H9 (cell line): ENCODE measurements at regions not wholly inside any gene's neighbourhood (a gene's known extent, or its start where the extent isn't known, plus 50 kb on each side); places are given as distances from the start of the nearest gene placed in this dataset.

ENCODE experiments used
- DNase-seq: peaks from one replicate; pipeline ENCODE4 v3.0.0-alpha.2; 2017
- H2AFZ ChIP-seq: one replicate; pipeline ENCODE4 v1.6.1; 2013; ENCODE audit warnings: mild to moderate bottlenecking, low read length, control low read depth, moderate library complexity
- H2AK5ac ChIP-seq: 2 replicates; pipeline ENCODE4 v1.6.1; 2013; ENCODE audit warnings: low read length, control low read depth, mixed read lengths; ENCODE audit not compliant: insufficient read length
- H2BK120ac ChIP-seq: one replicate; pipeline ENCODE4 v1.6.1; 2013; ENCODE audit warnings: low read depth, mild to moderate bottlenecking, low read length, control low read depth, inconsistent platforms; ENCODE audit not compliant: poor library complexity, severe bottlenecking
- H2BK12ac ChIP-seq: 2 replicates; pipeline ENCODE4 v1.6.1; 2013; ENCODE audit warnings: low read length, control low read depth, mixed read lengths, low read depth; ENCODE audit not compliant: insufficient read length
- H2BK15ac ChIP-seq: 2 replicates; pipeline ENCODE4 v1.6.1; 2013; ENCODE audit warnings: low read depth, low read length, control low read depth
- H2BK20ac ChIP-seq: one replicate; pipeline ENCODE4 v1.6.1; 2013; ENCODE audit warnings: low read depth, mild to moderate bottlenecking, low read length, control low read depth, inconsistent platforms; ENCODE audit not compliant: poor library complexity, severe bottlenecking
- H2BK5ac ChIP-seq: 2 replicates; pipeline ENCODE4 v1.6.1; 2013; ENCODE audit warnings: low read length, control low read depth, mixed read lengths; ENCODE audit not compliant: insufficient read length
- H3K14ac ChIP-seq: 2 replicates; pipeline ENCODE4 v1.6.1; 2013; ENCODE audit warnings: low read length, control low read depth; ENCODE audit not compliant: insufficient read depth
- H3K18ac ChIP-seq: 2 replicates; pipeline ENCODE4 v1.6.1; 2013; ENCODE audit warnings: low read depth, mild to moderate bottlenecking, mixed read lengths, low read length, control low read depth; ENCODE audit not compliant: insufficient read length
- H3K23ac ChIP-seq: 2 replicates; pipeline ENCODE4 v1.6.1; 2013; ENCODE audit warnings: low read length, control low read depth, mixed read lengths, low read depth; ENCODE audit not compliant: insufficient read length
- H3K23me2 ChIP-seq: 2 replicates; pipeline ENCODE4 v1.6.1; 2013; ENCODE audit warnings: low read depth, mild to moderate bottlenecking, mixed read lengths, low read length, control low read depth; ENCODE audit not compliant: insufficient read length, poor library complexity, severe bottlenecking
- H3K27ac ChIP-seq: 2 replicates; pipeline ENCODE4 v1.5.1; 2013; ENCODE audit warnings: low read length, control low read depth, mixed read lengths, low read depth; ENCODE audit not compliant: insufficient read length
- H3K27me3 ChIP-seq: 2 replicates; pipeline ENCODE4 v1.6.1; 2013; ENCODE audit warnings: low read length, control low read depth, inconsistent platforms; ENCODE audit not compliant: insufficient read depth
- H3K4ac ChIP-seq: 2 replicates; pipeline ENCODE4 v1.6.1; 2013; ENCODE audit warnings: low read depth, mild to moderate bottlenecking, control low read depth, inconsistent platforms, low read length, moderate library complexity
- H3K4me1 ChIP-seq: 2 replicates; pipeline ENCODE4 v1.6.1; 2013; ENCODE audit warnings: low read length, control low read depth, inconsistent platforms; ENCODE audit not compliant: insufficient read depth
- H3K4me2 ChIP-seq: 2 replicates; pipeline ENCODE4 v1.6.1; 2013; ENCODE audit warnings: low read length, control low read depth, mixed read lengths; ENCODE audit not compliant: insufficient read length, insufficient read depth
- H3K56ac ChIP-seq: 2 replicates; pipeline ENCODE4 v1.6.1; 2013; ENCODE audit warnings: low read depth, mild to moderate bottlenecking, mixed read lengths, low read length, control low read depth; ENCODE audit not compliant: insufficient read length
- H3K79me1 ChIP-seq: 2 replicates; pipeline ENCODE4 v1.6.1; 2013; ENCODE audit warnings: low read depth, mild to moderate bottlenecking, moderate library complexity, low read length, control low read depth, inconsistent platforms; ENCODE audit not compliant: insufficient read depth, poor library complexity, severe bottlenecking
- H3K79me2 ChIP-seq: 2 replicates; pipeline ENCODE4 v1.6.1; 2013; ENCODE audit warnings: low read length, control low read depth, inconsistent platforms; ENCODE audit not compliant: insufficient read depth
- H3K9ac ChIP-seq: 2 replicates; pipeline ENCODE4 v1.6.1; 2013; ENCODE audit warnings: low read length, control low read depth, mixed read lengths; ENCODE audit not compliant: insufficient read length; ENCODE audit errors: extremely low read depth
- H3K9me3 ChIP-seq: one replicate; pipeline ENCODE4 v1.6.1; 2013; ENCODE audit warnings: low read depth, low read length, inconsistent platforms; ENCODE audit not compliant: control insufficient read depth
- H3T11ph ChIP-seq: one replicate; pipeline ENCODE4 v1.6.1; 2013; ENCODE audit warnings: mild to moderate bottlenecking, low read length, control low read depth, inconsistent platforms
- H4K20me1 ChIP-seq: one replicate; pipeline ENCODE4 v1.6.1; 2013; ENCODE audit not compliant: control insufficient read depth, insufficient read length, insufficient read depth
- H4K5ac ChIP-seq: 2 replicates; pipeline ENCODE4 v1.6.1; 2013; ENCODE audit warnings: low read depth, mild to moderate bottlenecking, mixed read lengths, low read length, control low read depth; ENCODE audit not compliant: insufficient read length
- H4K8ac ChIP-seq: replicated peaks from 2 replicates; pipeline ENCODE4 v1.6.1; 2013; ENCODE audit warnings: low read length, control low read depth, mixed read lengths, low read depth; ENCODE audit not compliant: insufficient read length
- H4K91ac ChIP-seq: 2 replicates; pipeline ENCODE4 v1.6.1; 2013; ENCODE audit warnings: low read depth, mild to moderate bottlenecking, moderate library complexity, mixed read lengths, low read length, control low read depth; ENCODE audit not compliant: insufficient read length
- H3K27ac Mint-ChIP-seq, 3 experiments: 2 replicates in 2 of 3; 3 replicates in 1 of 3; pipeline ENCODE4 v1.8.0; 2020 to 2021; ENCODE audit warnings: mixed read lengths in 3 of 3, mild to moderate bottlenecking in 1 of 3, moderate library complexity in 1 of 3
- H3K27me3 Mint-ChIP-seq: 2 replicates; pipeline ENCODE4 v1.8.0; 2021; ENCODE audit warnings: low read depth, mild to moderate bottlenecking, moderate library complexity, mixed read lengths
- H3K36me3 Mint-ChIP-seq, 3 experiments: 2 replicates in 2 of 3; 3 replicates in 1 of 3; pipeline ENCODE4 v1.8.0; 2020 to 2021; ENCODE audit warnings: low read depth in 3 of 3, mixed read lengths in 3 of 3; ENCODE audit not compliant: insufficient read depth in 1 of 3
- H3K4me1 Mint-ChIP-seq, 2 experiments: 2 replicates each; pipeline ENCODE4 v1.8.0; 2020; ENCODE audit warnings: mixed read lengths in 2 of 2
- H3K4me3 Mint-ChIP-seq, 2 experiments: 2 replicates in 1 of 2; 3 replicates in 1 of 2; pipeline ENCODE4 v1.8.0; 2020 to 2021; ENCODE audit warnings: mild to moderate bottlenecking in 2 of 2, mixed read lengths in 2 of 2, moderate library complexity in 1 of 2
- H3K9me3 Mint-ChIP-seq, 2 experiments: 2 replicates in 1 of 2; 3 replicates in 1 of 2; pipeline ENCODE4 v1.8.0; 2020; ENCODE audit warnings: mild to moderate bottlenecking in 2 of 2, mixed read lengths in 2 of 2, moderate library complexity in 1 of 2
- CTCF ChIP-seq: fragments of 200-600 bp; sonication (generic); conservative IDR thresholded peaks from 3 replicates; pipeline ENCODE4 v1.8.0; 2021; ENCODE audit warnings: antibody characterized with exemption, mild to moderate bottlenecking
- WGBS: extraction: QIAGEN DNeasy Blood & Tissue Kit; methylation state at CpG from one replicate; pipeline ENCODE4 v1.1.7; 2013; ENCODE audit warnings: missing lambda C conversion rate, low lambda C conversion rate, mixed read lengths; ENCODE audit not compliant: insufficient read length; ENCODE audit errors: extremely low coverage; 5-methylcytosine and 5-hydroxymethylcytosine counted together

DNA sequence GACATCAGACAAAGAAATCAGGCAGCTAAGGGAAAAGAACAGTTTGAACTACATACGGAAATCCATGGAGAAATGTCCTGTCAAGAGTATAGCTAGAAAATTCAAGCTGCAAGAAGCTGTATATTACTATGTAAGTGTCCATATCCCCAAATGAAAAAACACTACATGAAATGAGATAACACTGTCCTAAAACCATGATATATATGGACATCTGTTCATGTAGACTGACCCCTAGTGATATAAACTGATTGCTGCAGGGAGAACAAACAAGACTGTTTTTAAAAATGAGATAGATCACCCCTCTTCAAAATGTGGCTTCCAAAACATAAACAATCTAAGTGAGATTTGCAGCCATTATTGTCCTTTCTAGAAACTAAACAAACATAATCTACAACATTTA, 985.6 kb downstream of the EPHA3 start:
- Mint-ChIP-seq H3K9me3 (no peaks in the 10 kb centered on the region), H3K27ac (no peak overlapping the region), H3K4me1 (peaks cover 10 to 20% of the 10 kb centered on the region in 2 experiments), H3K4me3 (no peak overlapping the region), H3K27me3 (no peaks in the 10 kb centered on the region), H3K36me3 (0 out of 7 replicates have a peak, but pooled peaks cover 0 to 1% (median 0%) of the 10 kb centered on the region in 3 experiments)
- H3K4me2 ChIP-seq: no peak overlapping the region
- no peak overlapping the region for H2AK5ac ChIP-seq
- H3K27ac ChIP-seq: no peak overlapping the region
- H3K79me2 ChIP-seq: no peaks in the 10 kb centered on the region
- no peak overlapping the region for H3K14ac ChIP-seq
- H3T11ph ChIP-seq: no peak overlapping the region
- no peaks in the 10 kb centered on the region for H3K23me2 ChIP-seq
- no peak overlapping the region for H2AFZ ChIP-seq
- H4K20me1 ChIP-seq: no peaks in the 10 kb centered on the region
- no peak overlapping the region for H2BK5ac ChIP-seq
- no peak overlapping the region for H2BK20ac ChIP-seq
- no peak overlapping the region for H2BK120ac ChIP-seq
- no CpG with 5 or more reads among the region's 1 CpG for WGBS
- H3K27me3 ChIP-seq: no peaks in the 10 kb centered on the region
- no peak overlapping the region for H4K91ac ChIP-seq
- no peaks in the 10 kb centered on the region for H3K9me3 ChIP-seq
- no peak overlapping the region for H3K56ac ChIP-seq
- H3K9ac ChIP-seq: no peak overlapping the region
- no peak overlapping the region for H2BK12ac ChIP-seq
- H4K5ac ChIP-seq: no peak overlapping the region
- H3K79me1 ChIP-seq: no peaks in the 10 kb centered on the region
- peak; percentile 76 for TF ChIP-seq CTCF
- no peak overlapping the region for H4K8ac ChIP-seq
- no peak for DNase-seq
- no peak overlapping the region for H2BK15ac ChIP-seq
- no peak overlapping the region for H3K23ac ChIP-seq
- no peak overlapping the region for H3K18ac ChIP-seq
- H3K4me1 ChIP-seq: no peaks in the 10 kb centered on the region
- H3K4ac ChIP-seq: no peak overlapping the region
